Smooth muscle cell (in vitro differentiated cells): ENCODE measurements at regions not wholly inside any gene's neighbourhood (a gene's known extent, or its start where the extent isn't known, plus 50 kb on each side); places are given as distances from the start of the nearest gene placed in this dataset.
"Not testable (repeated sequence)": the region's sequence is repeated elsewhere in the genome, so short reads cannot be mapped to it uniquely, and the experiment has no call there.

Experiments
- DNase-seq: peaks from one replicate; lab custom pipeline; 2025; ENCODE audit not compliant: unreplicated experiment; lab: John Stamatoyannopoulos, UW
- H2AFZ ChIP-seq: fragments of 200-600 bp; sonication (generic); 2 replicates; pipeline ENCODE4 v1.6.0; 2016; ENCODE audit warnings: antibody characterized with exemption, low read depth, mild to moderate bottlenecking
- H3F3A ChIP-seq: fragments of 200-600 bp; sonication (generic); 2 replicates; pipeline ENCODE4 v1.6.0; 2017; ENCODE audit warnings: antibody characterized with exemption, low read depth
- H3K27ac ChIP-seq: fragments of 200-600 bp; sonication (generic); 2 replicates; pipeline ENCODE4 v1.5.1; 2016; ENCODE audit warnings: low read depth, mild to moderate bottlenecking
- H3K27me3 ChIP-seq: fragments of 200-600 bp; sonication (generic); 2 replicates; pipeline ENCODE4 v1.6.1; 2016; ENCODE audit warnings: low read depth, mild to moderate bottlenecking
- H3K36me3 ChIP-seq: fragments of 200-600 bp; sonication (generic); 2 replicates; pipeline ENCODE4 v1.5.1; 2016; ENCODE audit warnings: low read depth
- H3K4me1 ChIP-seq: fragments of 200-600 bp; sonication (generic); 2 replicates; pipeline ENCODE4 v1.5.1; 2016; ENCODE audit warnings: low read depth
- H3K4me2 ChIP-seq: fragments of 200-600 bp; sonication (generic); 2 replicates; pipeline ENCODE4 v1.6.0; 2016; ENCODE audit warnings: mild to moderate bottlenecking
- H3K4me3 ChIP-seq: fragments of 200-600 bp; sonication (generic); 2 replicates; pipeline ENCODE4 v1.5.1; 2016; ENCODE audit warnings: mild to moderate bottlenecking
- H3K79me2 ChIP-seq: fragments of 200-600 bp; sonication (generic); 2 replicates; pipeline ENCODE4 v1.6.0; 2016; ENCODE audit warnings: low read depth, mild to moderate bottlenecking
- H3K9ac ChIP-seq: fragments of 200-600 bp; sonication (generic); 2 replicates; pipeline ENCODE4 v1.6.0; 2016; ENCODE audit warnings: low read depth
- H3K9me3 ChIP-seq: fragments of 200-600 bp; sonication (generic); replicated peaks from 2 replicates; pipeline ENCODE4 v1.5.1; 2016; ENCODE audit warnings: low read depth
- H4K20me1 ChIP-seq: fragments of 200-600 bp; sonication (generic); 2 replicates; pipeline ENCODE4 v1.6.0; 2016; ENCODE audit warnings: low read depth
- WGBS: methylation state at CpG from one replicate; pipeline ENCODE4 v1.1.7; 2016; ENCODE audit warnings: low lambda C conversion rate; 5-methylcytosine and 5-hydroxymethylcytosine counted together

DNA sequence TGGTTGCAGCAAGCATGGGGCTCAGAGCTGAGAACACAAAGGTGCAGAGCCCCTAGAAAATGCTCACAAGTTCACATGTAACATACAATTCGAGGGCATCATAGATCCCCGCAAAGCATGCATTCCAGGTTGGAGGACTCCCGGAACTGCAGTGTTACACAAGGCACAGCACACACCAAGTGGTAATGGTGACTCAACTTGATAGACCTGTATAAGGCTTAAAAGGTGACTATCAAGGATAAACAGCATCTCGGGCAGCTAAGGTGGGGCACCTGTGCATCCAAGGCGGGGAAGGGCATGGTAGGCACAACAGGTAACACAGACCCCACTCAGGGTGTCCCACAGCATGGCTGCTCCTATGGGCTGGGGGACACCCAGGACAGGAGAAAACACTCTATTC, 167.3 kb downstream of the KLRB1 start:
- H3K27me3 ChIP-seq, H3K79me2 ChIP-seq, H3K9ac ChIP-seq, H3K4me2 ChIP-seq, H3K27ac ChIP-seq, H3K36me3 ChIP-seq, H3F3A ChIP-seq, DNase-seq, H3K9me3 ChIP-seq, H4K20me1 ChIP-seq, H3K4me3 ChIP-seq, H2AFZ ChIP-seq, H3K4me1 ChIP-seq: not testable (repeated sequence)
- WGBS, result 98% methylated on average over 4 of the region's 5 CpGs

DNA sequence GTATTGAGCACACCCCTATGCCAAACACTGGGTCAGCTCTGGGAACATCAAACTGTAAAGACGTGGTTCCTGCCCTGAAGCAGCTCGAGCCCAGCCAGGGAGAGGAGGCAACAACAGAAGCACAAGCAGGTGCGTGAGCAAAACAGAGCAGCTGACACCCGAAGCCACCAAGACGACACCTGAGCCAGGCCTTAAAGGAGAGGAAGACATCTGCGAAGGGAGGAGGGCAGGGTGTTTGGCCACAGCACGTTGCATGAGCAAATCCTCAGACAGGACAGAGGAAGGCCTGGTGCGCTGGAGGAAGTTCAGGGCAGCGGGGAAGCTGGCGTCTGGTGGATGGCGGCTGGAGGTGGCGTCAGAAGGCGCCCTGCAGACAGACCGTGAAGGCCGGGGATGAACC, 172.0 kb downstream of the KLRB1 start:
- H3K4me3 ChIP-seq, DNase-seq, H4K20me1 ChIP-seq, H3K27me3 ChIP-seq, H3K27ac ChIP-seq, H3F3A ChIP-seq, H2AFZ ChIP-seq, H3K79me2 ChIP-seq, H3K4me1 ChIP-seq, H3K4me2 ChIP-seq, H3K36me3 ChIP-seq, H3K9me3 ChIP-seq, H3K9ac ChIP-seq: not testable (repeated sequence)
- WGBS, result 94% methylated on average over 12 of the region's 15 CpGs

DNA sequence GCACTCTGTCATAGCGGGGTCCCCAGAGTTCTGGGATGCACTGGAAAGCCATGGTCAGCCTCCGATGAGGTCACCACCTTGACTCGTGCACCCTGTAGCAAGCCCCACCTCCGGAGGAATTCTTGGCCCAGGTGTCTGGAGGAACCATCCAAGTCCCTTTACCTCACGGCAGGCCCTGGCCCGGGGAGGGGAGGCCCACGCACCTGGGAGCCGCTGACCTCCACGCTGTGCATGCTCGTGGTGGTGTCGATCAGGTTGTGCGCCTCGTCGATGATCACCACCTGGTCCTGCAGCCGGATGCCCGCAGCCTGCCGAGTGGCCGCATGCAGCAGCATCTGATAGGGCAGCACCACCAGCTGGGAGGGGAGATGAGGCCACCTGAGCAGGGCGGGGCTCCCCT, 177.3 kb downstream of the KLRB1 start:
- not testable (repeated sequence) for H3K4me3 ChIP-seq, H3F3A ChIP-seq, H3K9ac ChIP-seq, H3K79me2 ChIP-seq, DNase-seq, H2AFZ ChIP-seq, H3K9me3 ChIP-seq, H3K27ac ChIP-seq, H3K36me3 ChIP-seq, H4K20me1 ChIP-seq, H3K4me1 ChIP-seq, H3K27me3 ChIP-seq, H3K4me2 ChIP-seq
- WGBS, result 88% methylated on average over 7 of the region's 19 CpGs

DNA sequence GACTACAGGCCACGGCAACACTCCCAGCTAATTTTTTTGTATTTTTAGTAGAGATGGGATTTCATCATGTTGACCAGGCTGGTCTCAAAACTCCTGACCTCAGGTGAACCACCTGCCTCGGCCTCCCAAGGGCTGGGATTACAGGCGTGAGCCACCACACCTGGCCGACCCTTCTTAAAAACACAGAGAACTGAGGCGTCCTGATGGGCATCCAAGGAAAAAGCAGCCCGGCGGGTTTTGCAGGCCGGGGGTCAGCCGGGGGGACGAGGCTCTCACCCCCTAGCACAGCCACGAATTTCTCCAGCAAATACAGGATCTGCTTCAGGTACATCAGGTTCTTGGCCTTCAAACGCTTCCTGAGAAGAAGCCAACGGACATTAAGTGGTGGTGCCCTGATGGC, 178.9 kb downstream of the KLRB1 start:
- not testable (repeated sequence) for H3K27ac ChIP-seq, H2AFZ ChIP-seq, H3K4me3 ChIP-seq, H3K9ac ChIP-seq, H3K36me3 ChIP-seq, H3K79me2 ChIP-seq, H4K20me1 ChIP-seq, H3K4me2 ChIP-seq, DNase-seq, H3K9me3 ChIP-seq, H3K4me1 ChIP-seq, H3F3A ChIP-seq, H3K27me3 ChIP-seq
- over 99% methylated on average over 13 of the region's 13 CpGs for WGBS

DNA sequence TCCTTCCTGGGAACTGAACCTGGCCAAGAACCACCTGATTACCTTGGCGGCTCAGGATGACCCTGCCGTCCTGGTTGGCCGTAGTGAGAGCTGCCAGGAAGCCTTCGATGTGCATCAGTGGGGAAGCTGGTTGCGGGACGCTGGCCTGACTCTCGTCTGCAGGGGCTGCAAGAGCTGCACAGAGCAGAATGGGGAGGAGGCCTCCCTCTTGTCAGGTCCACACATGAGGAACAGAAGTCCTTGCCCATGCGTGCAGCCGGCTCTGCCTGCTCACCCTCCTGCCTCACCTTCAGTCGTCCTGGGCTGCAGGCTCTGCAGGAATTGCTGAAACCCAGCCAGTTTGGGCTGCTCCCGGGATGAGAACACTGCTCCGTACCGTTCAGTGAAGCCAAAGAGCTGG, 182.3 kb downstream of the KLRB1 start:
- H3K27ac ChIP-seq, H4K20me1 ChIP-seq, H3F3A ChIP-seq, H3K79me2 ChIP-seq, H3K9ac ChIP-seq, H3K4me1 ChIP-seq, H3K9me3 ChIP-seq, H3K4me3 ChIP-seq, H3K4me2 ChIP-seq, H3K36me3 ChIP-seq, H3K27me3 ChIP-seq, H2AFZ ChIP-seq, DNase-seq: not testable (repeated sequence)
- WGBS, result 97% methylated on average over 10 of the region's 13 CpGs

DNA sequence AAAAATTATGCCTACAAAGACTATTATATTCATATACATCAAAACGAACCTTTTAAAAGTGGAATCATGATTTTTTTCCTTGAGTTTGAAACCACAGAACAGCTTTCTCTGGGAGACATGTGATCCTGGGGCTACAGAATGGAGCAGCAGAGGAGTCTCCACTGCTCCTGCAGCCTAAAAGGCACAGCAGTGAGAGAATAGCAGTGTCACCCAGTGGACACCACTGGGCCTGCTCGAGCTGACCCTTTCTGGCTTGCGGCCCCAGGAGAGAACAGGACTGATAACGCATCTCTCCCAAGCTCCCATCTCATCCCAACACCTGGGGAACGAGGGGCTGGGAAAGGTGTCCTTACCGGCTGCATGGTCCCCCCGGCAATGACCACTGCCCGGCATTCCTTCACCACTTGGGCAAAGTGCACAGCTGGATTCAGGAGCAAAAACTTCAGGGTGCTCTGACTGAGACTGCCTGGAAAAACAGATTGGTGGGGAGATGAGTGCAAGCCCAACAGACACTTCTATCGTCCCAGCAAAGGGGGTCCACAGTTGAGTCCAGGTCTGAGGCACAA, 183.5 kb downstream of the KLRB1 start:
- WGBS, result 86% methylated on average over 9 of the region's 9 CpGs
- not testable (repeated sequence) for H3K27me3 ChIP-seq, H3K9me3 ChIP-seq, H2AFZ ChIP-seq, H3K79me2 ChIP-seq, H3K9ac ChIP-seq, H3K36me3 ChIP-seq, H3K4me3 ChIP-seq, H3K27ac ChIP-seq, H3F3A ChIP-seq, DNase-seq, H3K4me1 ChIP-seq, H4K20me1 ChIP-seq, H3K4me2 ChIP-seq

DNA sequence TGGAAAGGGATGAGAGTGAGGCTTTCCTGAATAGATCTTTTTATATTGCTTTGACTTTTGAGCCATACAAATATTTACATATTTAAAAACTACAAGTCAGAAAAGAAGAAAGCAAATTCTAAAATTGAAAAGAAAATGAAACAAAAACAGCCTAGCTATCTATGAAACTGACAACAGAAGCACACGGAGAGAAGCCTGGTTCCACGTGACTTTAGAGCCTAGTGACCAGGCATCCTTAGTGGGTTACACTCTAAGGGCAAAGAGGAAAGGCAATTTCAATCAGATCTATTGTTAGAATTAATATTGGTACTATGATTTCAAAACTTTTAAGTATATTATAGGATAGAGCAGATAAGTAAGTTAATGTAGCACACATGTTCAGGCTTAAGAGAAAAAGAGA, 185.0 kb downstream of the KLRB1 start:
- not testable (repeated sequence) for H3K27ac ChIP-seq, H4K20me1 ChIP-seq, DNase-seq, H3K79me2 ChIP-seq, H3K4me3 ChIP-seq, H3K4me1 ChIP-seq, H3F3A ChIP-seq, H3K9me3 ChIP-seq, H3K27me3 ChIP-seq, H3K9ac ChIP-seq, H3K4me2 ChIP-seq, H3K36me3 ChIP-seq, H2AFZ ChIP-seq
- WGBS, result 88% methylated on average over 2 of the region's 2 CpGs

DNA sequence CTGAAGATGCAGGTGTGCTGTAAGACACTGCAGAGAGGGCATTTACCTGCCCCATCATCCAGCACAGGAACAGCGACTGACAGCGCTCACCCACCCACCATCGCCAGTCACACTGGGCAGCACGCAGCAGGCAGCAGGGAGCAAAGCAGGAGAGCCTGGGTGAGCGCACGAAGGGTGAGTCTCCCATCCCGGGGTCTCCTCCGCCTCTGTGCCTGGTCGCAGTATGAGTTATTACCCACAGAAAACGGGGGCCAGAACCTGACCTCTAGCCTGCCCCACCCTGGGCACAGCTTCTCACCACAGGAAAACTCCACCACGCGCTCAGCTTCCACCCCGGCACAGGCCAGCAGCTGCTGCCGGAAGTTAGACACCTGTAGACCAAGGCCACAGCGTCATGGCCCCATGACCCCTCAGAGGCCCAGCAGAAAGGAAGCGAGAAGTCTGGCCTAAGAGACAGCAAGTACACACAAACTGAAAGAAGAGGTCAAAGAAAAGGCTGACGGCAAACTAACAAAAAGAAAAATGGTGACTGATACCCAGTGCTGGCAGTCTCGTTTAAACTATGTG, 186.1 kb downstream of the KLRB1 start:
- not testable (repeated sequence) for H4K20me1 ChIP-seq, H3K4me1 ChIP-seq, DNase-seq, H3K4me2 ChIP-seq, H3K27ac ChIP-seq, H2AFZ ChIP-seq, H3K9me3 ChIP-seq, H3K27me3 ChIP-seq, H3K36me3 ChIP-seq, H3K79me2 ChIP-seq, H3K9ac ChIP-seq, H3K4me3 ChIP-seq, H3F3A ChIP-seq
- WGBS, result 100% methylated on average over 11 of the region's 18 CpGs
